IMR-90 (cell line): ENCODE measurements at regions not wholly inside any gene's neighbourhood (a gene's known extent, or its start where the extent isn't known, plus 50 kb on each side); places are given as distances from the start of the nearest gene placed in this dataset.

Experiments
- ATAC-seq: fragments of 200-7000 bp; cut with Tn5 transposase; 2 replicates; pipeline ENCODE4 v1.9.1; 2020; ENCODE audit warnings: low read depth, mild to moderate bottlenecking, moderate library complexity
- BruUV-seq: library from RNA; stranded (reverse); fragments of 400-500 nt; replicated peaks from 2 replicates; lab custom pipeline; 2021; lab: Mats Ljungman, UMichigan
- CTCF ChIA-PET: fragments of 300-600 bp; formaldehyde crosslinking; extraction: SDS; loops from one replicate; lab custom pipeline; 2021; ENCODE audit warnings: antibody characterized with exemption; lab: Yijun Ruan, JAX
- POLR2A ChIA-PET: fragments of 300-600 bp; sonication (Branson Sonifier 250); formaldehyde crosslinking; loops from one replicate; lab custom pipeline; 2022; ENCODE audit warnings: antibody characterized with exemption; ENCODE audit not compliant: unreplicated experiment; lab: Charles Lee
- DNase-seq: peaks from one replicate; pipeline ENCODE4 v3.0.0; 2013
- H2AFZ ChIP-seq: replicated peaks from 2 replicates; pipeline ENCODE3; 2013; ENCODE audit warnings: low read length, mild to moderate bottlenecking; ENCODE audit not compliant: poor library complexity
- H2AK5ac ChIP-seq: 2 replicates; pipeline ENCODE4 v1.6.1; 2013; ENCODE audit warnings: low read depth, low read length, inconsistent platforms
- H2AK9ac ChIP-seq: replicated peaks from 2 replicates; pipeline ENCODE3; 2013; ENCODE audit warnings: mild to moderate bottlenecking, low read depth, low read length, moderate library complexity; ENCODE audit not compliant: poor library complexity
- H2BK120ac ChIP-seq: 2 replicates; pipeline ENCODE4 v1.6.1; 2013; ENCODE audit warnings: low read depth, low read length, inconsistent platforms
- H2BK15ac ChIP-seq: 3 replicates; pipeline ENCODE4 v1.6.1; 2013; ENCODE audit warnings: low read depth, low read length, inconsistent platforms
- H2BK20ac ChIP-seq: 2 replicates; pipeline ENCODE4 v1.6.1; 2013; ENCODE audit warnings: low read depth, mild to moderate bottlenecking, inconsistent platforms, low read length, moderate library complexity
- H2BK5ac ChIP-seq: 2 replicates; pipeline ENCODE4 v1.6.1; 2013; ENCODE audit warnings: mild to moderate bottlenecking, low read depth, low read length, inconsistent platforms; ENCODE audit not compliant: poor library complexity, severe bottlenecking
- H3K14ac ChIP-seq: replicated peaks from 2 replicates; pipeline ENCODE4 v1.6.1; 2013; ENCODE audit warnings: low read depth, low read length, inconsistent platforms
- H3K18ac ChIP-seq: 2 replicates; pipeline ENCODE4 v1.6.1; 2013; ENCODE audit warnings: low read depth, low read length, control low read depth
- H3K23ac ChIP-seq: 2 replicates; pipeline ENCODE4 v1.6.1; 2013; ENCODE audit warnings: low read depth, low read length, inconsistent platforms
- H3K27ac ChIP-seq: 2 replicates; pipeline ENCODE4 v1.5.1; 2013; ENCODE audit warnings: mild to moderate bottlenecking, control low read depth, low read length; ENCODE audit not compliant: insufficient read depth
- H3K27me3 ChIP-seq: 2 replicates; pipeline ENCODE4 v1.6.1; 2013; ENCODE audit warnings: low read length; ENCODE audit not compliant: control insufficient read depth, insufficient read depth
- H3K36me3 ChIP-seq: 2 replicates; pipeline ENCODE4 v1.6.1; 2013; ENCODE audit warnings: low read length, mixed read lengths; ENCODE audit not compliant: control insufficient read depth, insufficient read depth
- H3K4ac ChIP-seq: 2 replicates; pipeline ENCODE4 v1.6.1; 2013; ENCODE audit warnings: low read depth, low read length, inconsistent platforms
- H3K4me1 ChIP-seq: 2 replicates; pipeline ENCODE4 v1.6.1; 2013; ENCODE audit warnings: low read length, mixed read lengths; ENCODE audit not compliant: control insufficient read depth, insufficient read depth
- H3K4me2 ChIP-seq: 2 replicates; pipeline ENCODE4 v1.6.1; 2013; ENCODE audit warnings: low read depth, mild to moderate bottlenecking, control low read depth, low read length, moderate library complexity
- H3K4me3 ChIP-seq: 2 replicates; pipeline ENCODE4 v1.5.1; 2013; ENCODE audit warnings: low read depth, mild to moderate bottlenecking, control low read depth, low read length, moderate library complexity; ENCODE audit not compliant: insufficient read depth
- H3K56ac ChIP-seq: 2 replicates; pipeline ENCODE4 v1.6.1; 2013; ENCODE audit warnings: low read length, inconsistent platforms; ENCODE audit not compliant: insufficient read depth; ENCODE audit errors: extremely low read depth
- H3K79me1 ChIP-seq, 2 experiments: 2 replicates each; pipeline ENCODE4 v1.6.1; 2013; ENCODE audit warnings: low read length in 2 of 2, inconsistent platforms in 1 of 2, low read depth in 1 of 2
- H3K9ac ChIP-seq: 2 replicates; pipeline ENCODE4 v1.6.1; 2013; ENCODE audit warnings: low read depth, low read length, control low read depth
- H3K9me1 ChIP-seq: 2 replicates; pipeline ENCODE4 v1.6.1; 2013; ENCODE audit warnings: low read length, inconsistent platforms; ENCODE audit not compliant: insufficient read depth
- H3K9me3 ChIP-seq: 2 replicates; pipeline ENCODE4 v1.6.1; 2013; ENCODE audit warnings: low read length; ENCODE audit not compliant: control insufficient read depth, insufficient read depth
- H4K20me1 ChIP-seq: 2 replicates; pipeline ENCODE4 v1.6.1; 2013; ENCODE audit warnings: low read length, inconsistent platforms; ENCODE audit not compliant: insufficient read depth
- H4K5ac ChIP-seq: 2 replicates; pipeline ENCODE4 v1.6.1; 2013; ENCODE audit warnings: mild to moderate bottlenecking, low read depth, low read length, control low read depth
- H4K8ac ChIP-seq, 2 experiments: 2 replicates each; pipeline ENCODE4 v1.6.1; 2013; ENCODE audit warnings: low read depth in 2 of 2, low read length in 2 of 2, control low read depth in 1 of 2, inconsistent platforms in 1 of 2
- H4K91ac ChIP-seq: 2 replicates; pipeline ENCODE4 v1.6.1; 2013; ENCODE audit warnings: low read depth, low read length, inconsistent platforms; ENCODE audit not compliant: insufficient read depth
- BHLHE40 ChIP-seq: fragments of 150-350 bp; IDR thresholded peaks from 2 replicates; pipeline ENCODE4 v1.6.1; 2016; ENCODE audit warnings: mild to moderate bottlenecking, low read depth, low read length
- CEBPB ChIP-seq: IDR thresholded peaks from 2 replicates; pipeline ENCODE4 v1.6.1; 2012; ENCODE audit warnings: low read depth, low read length, improper control_type of control experiment
- CHD1 ChIP-seq: IDR thresholded peaks from 2 replicates; pipeline ENCODE4 v1.6.1; 2012; ENCODE audit warnings: low read depth, low read length, improper control_type of control experiment
- CTCF ChIP-seq: conservative IDR thresholded peaks from 2 replicates; pipeline ENCODE4 v1.5.1; 2012; ENCODE audit warnings: mild to moderate bottlenecking, low read depth, low read length, improper control_type of control experiment
- ELK1 ChIP-seq: fragments of 150-350 bp; IDR thresholded peaks from 2 replicates; pipeline ENCODE4 v1.6.1; 2016; ENCODE audit warnings: low read depth, mild to moderate bottlenecking, low read length, moderate library complexity, borderline replicate concordance
- FOS ChIP-seq: fragments of 150-350 bp; IDR thresholded peaks from 2 replicates; pipeline ENCODE4 v1.6.1; 2016; ENCODE audit warnings: low read depth, low read length
- MAFK ChIP-seq: IDR thresholded peaks from 2 replicates; pipeline ENCODE4 v1.6.1; 2012; ENCODE audit warnings: low read depth, low read length, improper control_type of control experiment
- MAZ ChIP-seq: IDR thresholded peaks from 2 replicates; pipeline ENCODE4 v1.6.1; 2012; ENCODE audit warnings: low read depth, mild to moderate bottlenecking, low read length, improper control_type of control experiment, moderate library complexity, borderline replicate concordance
- MXI1 ChIP-seq: IDR thresholded peaks from 2 replicates; pipeline ENCODE4 v1.6.1; 2012; ENCODE audit warnings: low read depth, mild to moderate bottlenecking, low read length, moderate library complexity, borderline replicate concordance
- NFE2L2 ChIP-seq: fragments of 150-350 bp; IDR thresholded peaks from 2 replicates; pipeline ENCODE4 v1.6.1; 2016; ENCODE audit warnings: low read depth, mild to moderate bottlenecking, low read length
- POLR2A ChIP-seq: IDR thresholded peaks from 2 replicates; pipeline ENCODE4 v1.6.1; 2012; ENCODE audit warnings: mild to moderate bottlenecking, low read depth, low read length
- RAD21 ChIP-seq: IDR thresholded peaks from 2 replicates; pipeline ENCODE4 v1.6.1; 2012; ENCODE audit warnings: low read length, improper control_type of control experiment
- RCOR1 ChIP-seq: IDR thresholded peaks from 2 replicates; pipeline ENCODE4 v1.6.1; 2012; ENCODE audit warnings: mild to moderate bottlenecking, low read length, improper control_type of control experiment; ENCODE audit not compliant: insufficient replicate concordance
- RFX5 ChIP-seq: IDR thresholded peaks from 2 replicates; pipeline ENCODE4 v1.8.0; 2012; ENCODE audit warnings: low read depth, mild to moderate bottlenecking, low read length, moderate library complexity
- SMC3 ChIP-seq: fragments of 150-350 bp; IDR thresholded peaks from 2 replicates; pipeline ENCODE4 v1.6.1; 2016; ENCODE audit warnings: low read depth, mild to moderate bottlenecking, antibody characterized with exemption, low read length, moderate library complexity
- USF2 ChIP-seq: fragments of 150-350 bp; IDR thresholded peaks from 2 replicates; pipeline ENCODE4 v1.6.1; 2017; ENCODE audit warnings: mild to moderate bottlenecking, antibody characterized with exemption, low read length, low read depth
- WGBS, 2 experiments: methylation state at CpG; one replicate each; pipeline versions ENCODE4 v1.1.5 to v1.1.7; 2013; ENCODE audit warnings: missing lambda C conversion rate in 2 of 2; ENCODE audit not compliant: insufficient read length in 1 of 2; ENCODE audit errors: extremely low coverage in 2 of 2; 5-methylcytosine and 5-hydroxymethylcytosine counted together
- dilution Hi-C: fragments of 300-500 bp; cut with HindIII; formaldehyde crosslinking; loops from one replicate; pipeline ENCODE4 v1.14.3; 2018; ENCODE audit warnings: low sequenced_read_pairs; ENCODE audit not compliant: unreplicated experiment
- in situ Hi-C: fragments of 300-500 bp; cut with MboI; formaldehyde crosslinking; loops from 3 replicates; pipeline ENCODE4 v1.14.3; 2019; ENCODE audit warnings: low sequenced_read_pairs, inconsistent platforms, mixed read lengths
- intact Hi-C: fragments of 100-400 bp; cut with micrococcal nuclease; formaldehyde crosslinking; loops from 2 replicates; pipeline ENCODE4 v1.10.0; 2022

- Histone ChIP-seq H3K9me3 (no peaks in the 10 kb centered on the region), H3K18ac (no peak overlapping the region), H3K36me3 (no peaks in the 10 kb centered on the region), H3K27ac (no peak overlapping the region), H3K4ac (no peak overlapping the region), H4K5ac (no peak overlapping the region), H4K8ac (no peak overlapping the region), H3K23ac (no peak overlapping the region), H2BK20ac (no peak overlapping the region), H4K91ac (no peak overlapping the region), H3K79me1 (no peaks in the 10 kb centered on the region), H3K9me1 (no peaks in the 10 kb centered on the region), H2AK5ac (no peak overlapping the region), H3K4me2 (no peak overlapping the region), H2AFZ (no peak overlapping the region), H2BK5ac (no peak overlapping the region), H2BK15ac (no peak overlapping the region), H4K20me1 (no peaks in the 10 kb centered on the region), H3K27me3 (no peaks in the 10 kb centered on the region), H3K14ac (no peak overlapping the region), H3K56ac (no peak overlapping the region), H3K9ac (no peak overlapping the region), H3K4me1 (no peaks in the 10 kb centered on the region), H3K4me3 (no peak overlapping the region), H2BK120ac (no peak overlapping the region), H2AK9ac (no peak overlapping the region)
- BruUV-seq: no TSS peak
- POLR2A ChIA-PET: no interaction called here
- TF ChIP-seq RAD21: no peak
- TF ChIP-seq RCOR1: no peak
- TF ChIP-seq NFE2L2: no peak
- no peak for TF ChIP-seq SMC3
- TF ChIP-seq BHLHE40: no peak
- no peak for TF ChIP-seq FOS
- no peak for TF ChIP-seq ELK1
- TF ChIP-seq CEBPB: no peak
- TF ChIP-seq RFX5: no peak
- TF ChIP-seq CTCF: no peak
- TF ChIP-seq USF2: no peak
- TF ChIP-seq MXI1: no peak
- no peak for TF ChIP-seq CHD1
- no peak for TF ChIP-seq MAFK
- no peak for TF ChIP-seq MAZ
- no peak for TF ChIP-seq POLR2A
- intact Hi-C loops: no loop called here
- dilution Hi-C loops: no loop called here
- ATAC-seq (no peak), DNase-seq (no peak)
- CTCF ChIA-PET: no interaction called here
- in situ Hi-C loops: loop anchor here (25.0 kb wide), 1 partner anchor 1315 kb away; no protein-coding TSS in a partner anchor
- WGBS, 2 experiments: no CpG with 5 or more reads among the region's 3 CpGs
These were observed 211.1 kb downstream of the DTWD2 start for GRCh38 chr5:118777189-118777736.
